ENCODE measurements at regions not wholly inside any gene's neighbourhood (a gene's known extent, or its start where the extent isn't known, plus 50 kb on each side); places are given as distances from the start of the nearest gene placed in this dataset.

- DNase-seq (ENCODE audit: low spot score in 2 of 2), result no peak
- H3K4me1 ChIP-seq, result no peaks in the 10 kb centered on the region
- H3K9me3 ChIP-seq, result peaks cover 0 to 17% (median 0%) of the 10 kb centered on the region in 4 donors
- no peaks in the 10 kb centered on the region for H3K36me3 ChIP-seq
- WGBS, 2 donors, result 94 to 97% methylated on average over 1 to 2 of the region's 2 CpGs
- no peak overlapping the region for H3K4me3 ChIP-seq
- no peaks in the 10 kb centered on the region for H3K27me3 ChIP-seq
- no peak overlapping the region for H3K27ac ChIP-seq
- TF ChIP-seq EP300 (IDR thresholded peaks at IDR 0.05), result no peak
- TF ChIP-seq POLR2A (IDR thresholded peaks at IDR 0.05), result no peak
- no peak for TF ChIP-seq CTCF (IDR thresholded peaks at IDR 0.05)
Observed at GRCh38 chr4:123708902-123709301, 312.3 kb downstream of the SPRY1 start.

- 90 to 97% methylated on average over 3 of the region's 3 CpGs for WGBS, 2 donors
- H3K4me1 ChIP-seq, result no peaks in the 10 kb centered on the region
Observed at GRCh38 chr4:123709336-123709735, 312.7 kb downstream of the SPRY1 start.

GRCh38 chr4:123731035-123731434, 334.4 kb downstream of the SPRY1 start:
- Histone ChIP-seq H3K36me3 (no peaks in the 10 kb centered on the region), H3K9me3 (no peaks in the 10 kb centered on the region), H3K27me3 (no peaks in the 10 kb centered on the region), H3K4me3 (no peak overlapping the region), H3K27ac (no peak overlapping the region), H3K4me1 (no peaks in the 10 kb centered on the region)
- TF ChIP-seq CTCF (IDR thresholded peaks at IDR 0.05), result no peak
- no peak for TF ChIP-seq EP300 (IDR thresholded peaks at IDR 0.05)
- TF ChIP-seq POLR2A (IDR thresholded peaks at IDR 0.05), result no peak
- no peak for DNase-seq (ENCODE audit: low spot score in 2 of 2)
- WGBS, 2 donors, result 44 to 86% methylated on average over 1 of the region's 1 CpG

More at GRCh38 chr4:123709336-123709735, 312.7 kb downstream of the SPRY1 start:
- Histone ChIP-seq H3K27me3 (no peaks in the 10 kb centered on the region), H3K4me3 (no peak overlapping the region), H3K27ac (no peak overlapping the region), H3K36me3 (no peaks in the 10 kb centered on the region), H3K9me3 (peaks cover 0 to 17% (median 0%) of the 10 kb centered on the region in 4 donors)
- TF ChIP-seq EP300 (IDR thresholded peaks at IDR 0.05) (no peak), POLR2A (IDR thresholded peaks at IDR 0.05) (no peak), CTCF (IDR thresholded peaks at IDR 0.05) (no peak)
- no peak for DNase-seq (ENCODE audit: low spot score in 2 of 2)

GRCh38 chr4:123737156-123737555, 340.6 kb downstream of the SPRY1 start:
- Histone ChIP-seq H3K4me1 (peaks cover 0 to 6% (median 0%) of the 10 kb centered on the region in 4 donors), H3K27ac (no peak overlapping the region), H3K36me3 (no peaks in the 10 kb centered on the region), H3K4me3 (no peak overlapping the region), H3K27me3 (no peaks in the 10 kb centered on the region), H3K9me3 (no peaks in the 10 kb centered on the region)
- WGBS, 2 donors, result 84 to 94% methylated on average over 1 of the region's 1 CpG
- TF ChIP-seq EP300 (IDR thresholded peaks at IDR 0.05) (no peak), POLR2A (IDR thresholded peaks at IDR 0.05) (no peak), CTCF (IDR thresholded peaks at IDR 0.05) (no peak)
- DNase-seq (ENCODE audit: low spot score in 2 of 2), result no peak

GRCh38 chr4:123739806-123740205, 343.2 kb downstream of the SPRY1 start:
- H3K4me1 ChIP-seq, result peaks cover 0 to 18% (median 4%) of the 10 kb centered on the region in 4 donors
- DNase-seq (ENCODE audit: low spot score in 2 of 2), result no peak
- TF ChIP-seq CTCF (IDR thresholded peaks at IDR 0.05) (no peak), EP300 (IDR thresholded peaks at IDR 0.05) (no peak), POLR2A (IDR thresholded peaks at IDR 0.05) (no peak)
- H3K9me3 ChIP-seq, result no peaks in the 10 kb centered on the region
- no peak overlapping the region for H3K4me3 ChIP-seq
- 91 to 93% methylated on average over 4 of the region's 4 CpGs for WGBS, 2 donors
- H3K36me3 ChIP-seq, result no peaks in the 10 kb centered on the region
- no peak overlapping the region for H3K27ac ChIP-seq
- no peaks in the 10 kb centered on the region for H3K27me3 ChIP-seq
